ENCODE measurements at regions not wholly inside any gene's neighbourhood (a gene's known extent, or its start where the extent isn't known, plus 50 kb on each side); places are given as distances from the start of the nearest gene placed in this dataset.
"Not testable (repeated sequence)": the region's sequence is repeated elsewhere in the genome, so short reads cannot be mapped to it uniquely, and the experiment has no call there.

GRCh38 chr4:181130317-181130716, 1112.9 kb upstream of the TENM3 start:
- not testable (repeated sequence) for DNase-seq

GRCh38 chr4:181137351-181137750, 1105.9 kb upstream of the TENM3 start:
- no peak for DNase-seq

DNA sequence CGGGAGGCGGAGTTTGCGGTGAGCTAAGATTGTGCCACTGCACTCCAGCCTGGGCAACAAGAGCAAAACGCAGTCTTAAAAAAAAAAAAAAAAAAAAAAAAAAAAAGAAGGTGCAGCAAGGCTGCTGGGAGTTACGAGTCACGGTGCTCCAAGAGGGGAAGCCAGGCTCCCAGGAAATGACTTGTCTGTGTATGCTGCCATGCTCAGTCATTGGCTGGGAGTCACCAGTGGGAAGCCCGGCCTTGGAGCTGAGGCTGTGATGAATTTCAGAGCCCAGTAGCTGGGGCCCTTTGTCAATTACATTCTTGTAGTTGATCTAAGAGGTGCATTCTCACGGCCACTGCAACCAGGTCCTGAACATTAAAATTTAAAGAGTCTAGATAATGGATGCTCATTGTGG, 1105.1 kb upstream of the TENM3 start:
- DNase-seq, result no peak

DNA sequence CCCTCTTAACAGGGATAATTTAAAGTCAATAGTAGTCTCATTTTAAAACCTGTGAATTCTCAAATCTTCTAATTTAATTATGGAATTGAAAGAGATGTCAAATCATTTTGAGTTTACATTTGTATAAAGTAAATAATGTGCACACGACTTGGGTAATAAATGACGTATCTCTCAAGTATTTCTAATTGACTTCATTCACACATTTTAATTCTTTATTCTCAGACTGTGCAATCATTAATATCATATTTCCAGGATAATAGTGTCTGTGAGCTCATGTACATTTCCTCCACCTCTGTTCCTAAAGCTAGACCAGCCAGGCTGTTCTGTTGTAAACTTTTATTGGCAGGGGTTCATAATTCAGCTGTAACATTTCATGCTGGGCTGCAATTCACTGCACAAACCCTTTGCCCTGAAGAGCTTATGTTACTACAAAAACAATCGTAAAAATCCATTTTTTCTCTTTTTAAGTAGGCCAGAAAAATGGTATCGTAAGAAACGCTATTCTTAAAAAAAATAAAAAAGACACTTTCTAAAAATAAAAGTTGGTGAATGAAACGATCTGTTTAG, 1103.1 kb upstream of the TENM3 start:
- DNase-seq, result no peak

DNA sequence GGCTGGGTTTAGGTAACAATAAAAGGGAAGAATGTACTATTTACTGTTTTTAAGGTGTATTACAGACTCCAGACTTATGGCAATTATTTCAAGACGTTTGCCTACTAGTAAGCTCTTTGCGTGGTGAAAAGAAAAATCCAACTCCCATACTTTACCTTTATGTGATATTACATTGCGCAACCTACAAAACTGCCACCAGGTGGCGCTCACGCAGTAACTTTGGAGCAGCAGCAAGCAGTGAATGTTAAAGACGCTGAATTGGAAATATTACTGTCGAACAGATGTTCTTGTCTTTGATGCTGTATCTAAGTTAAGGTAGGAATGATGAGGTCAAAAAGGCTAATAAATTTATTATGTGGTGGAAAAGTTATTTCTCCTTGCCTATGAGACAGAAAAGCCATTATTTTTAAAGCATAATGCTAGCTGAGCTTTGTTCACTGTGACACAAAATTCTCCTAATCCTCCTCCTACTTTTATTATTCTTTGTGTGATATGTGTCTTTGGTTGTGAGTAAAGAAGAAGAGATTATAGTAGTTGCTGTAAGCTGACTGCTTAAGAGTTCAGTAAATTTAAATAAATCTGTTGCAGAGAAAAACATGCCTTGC, 1099.8 kb upstream of the TENM3 start:
- DNase-seq, result peak; percentile 4 to 6

- no peak for DNase-seq
Observed at GRCh38 chr4:181146051-181146450, 1097.2 kb upstream of the TENM3 start.

- DNase-seq, result no peak
Observed at GRCh38 chr4:181147416-181147951, 1095.7 kb upstream of the TENM3 start.

GRCh38 chr4:181148470-181148869, 1094.7 kb upstream of the TENM3 start:
- DNase-seq, result no peak

DNA sequence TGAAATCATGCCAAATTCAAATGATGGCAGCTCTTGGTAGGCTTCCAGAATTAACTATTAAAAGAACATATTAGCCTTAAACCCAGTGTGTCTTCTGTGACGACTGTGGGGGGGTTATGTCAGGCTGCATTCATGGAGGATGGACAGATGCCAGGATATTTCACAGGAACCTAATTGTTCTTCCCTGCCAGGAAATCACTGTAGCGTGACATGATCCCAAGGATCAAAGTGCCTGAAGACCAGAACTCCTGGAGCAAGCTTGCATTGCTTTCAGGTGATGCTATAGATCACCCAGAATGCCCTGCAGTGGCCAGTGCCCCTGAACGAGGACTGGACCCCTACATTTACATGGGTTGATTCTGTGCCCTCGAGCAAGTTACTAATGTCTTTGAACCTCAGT, 1093.0 kb upstream of the TENM3 start:
- no peak for DNase-seq

- no peak for DNase-seq
Observed at GRCh38 chr4:181151856-181152255, 1091.3 kb upstream of the TENM3 start.

DNA sequence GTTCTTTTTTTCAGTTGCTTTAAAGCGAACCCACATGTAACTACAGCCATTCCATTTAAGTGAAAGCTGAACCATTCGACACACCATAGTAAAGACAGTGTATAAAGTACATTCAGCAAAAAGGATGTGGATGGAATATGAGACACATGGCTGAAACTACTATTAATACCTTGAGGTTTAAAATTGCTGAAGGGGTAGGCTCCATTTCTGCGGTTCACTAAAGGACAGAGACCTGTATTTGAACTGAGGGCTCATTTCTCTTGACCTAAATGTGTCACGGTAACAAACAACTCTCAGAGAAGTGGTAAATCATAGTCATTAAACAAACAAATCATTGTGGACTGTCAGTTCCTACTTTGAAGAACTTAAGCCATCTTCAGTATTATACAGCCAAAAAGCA, 1085.6 kb upstream of the TENM3 start:
- no peak for DNase-seq

DNA sequence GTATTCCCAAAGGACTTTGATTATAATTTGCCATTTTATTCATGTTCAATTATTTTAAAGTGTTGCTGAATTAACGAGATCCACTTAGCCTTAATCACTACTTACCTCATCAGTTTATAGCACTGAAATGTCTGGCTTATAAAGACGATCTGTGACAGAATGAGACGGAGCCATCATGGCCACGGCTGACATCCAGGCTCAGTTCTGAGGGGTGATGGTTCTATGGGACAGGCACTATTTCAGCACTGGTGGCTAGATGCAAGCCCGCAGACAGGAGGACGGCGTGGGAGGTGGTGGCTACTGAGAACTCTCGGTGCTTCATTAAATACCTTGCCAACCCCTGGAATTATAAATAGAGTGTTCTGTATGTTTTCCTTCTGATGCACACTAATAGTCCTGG, 1084.2 kb upstream of the TENM3 start:
- DNase-seq, result no peak

DNA sequence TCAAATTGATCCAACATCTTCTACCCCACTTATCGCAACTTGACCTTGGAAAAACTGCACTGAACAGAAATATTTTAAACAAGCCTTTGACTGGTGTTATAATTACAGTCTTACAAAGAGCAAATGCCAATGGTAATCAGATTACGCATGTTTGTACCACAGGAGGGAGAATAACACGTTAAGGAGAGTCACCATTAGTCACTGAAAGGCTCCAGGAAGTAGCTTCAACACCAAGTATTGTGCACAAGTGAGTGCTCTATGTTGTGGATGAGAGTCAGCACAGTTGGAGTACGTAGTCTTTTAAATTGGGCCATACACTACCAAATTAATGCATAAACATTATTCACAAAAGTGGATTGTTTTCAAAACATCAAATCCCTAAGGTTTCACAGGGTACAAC, 1081.5 kb upstream of the TENM3 start:
- no peak for DNase-seq

DNA sequence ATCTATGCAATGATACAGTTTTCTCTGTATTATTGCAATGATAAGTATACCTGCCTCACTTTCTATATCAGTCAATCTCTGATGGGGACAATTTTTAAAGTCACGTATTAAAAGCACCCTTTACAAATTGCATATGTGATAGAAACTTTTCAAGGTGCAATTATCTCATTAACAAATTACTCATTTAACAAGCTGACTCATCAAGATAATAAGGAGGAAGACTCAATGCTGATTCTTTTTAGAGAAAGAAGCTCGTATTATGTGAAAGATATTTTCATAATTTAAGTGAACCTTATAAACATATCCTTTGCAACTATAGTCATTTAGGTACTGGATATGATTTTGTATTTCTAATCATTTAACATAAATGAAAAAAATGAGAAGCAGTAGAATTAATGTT, 1080.9 kb upstream of the TENM3 start:
- no peak for DNase-seq

DNA sequence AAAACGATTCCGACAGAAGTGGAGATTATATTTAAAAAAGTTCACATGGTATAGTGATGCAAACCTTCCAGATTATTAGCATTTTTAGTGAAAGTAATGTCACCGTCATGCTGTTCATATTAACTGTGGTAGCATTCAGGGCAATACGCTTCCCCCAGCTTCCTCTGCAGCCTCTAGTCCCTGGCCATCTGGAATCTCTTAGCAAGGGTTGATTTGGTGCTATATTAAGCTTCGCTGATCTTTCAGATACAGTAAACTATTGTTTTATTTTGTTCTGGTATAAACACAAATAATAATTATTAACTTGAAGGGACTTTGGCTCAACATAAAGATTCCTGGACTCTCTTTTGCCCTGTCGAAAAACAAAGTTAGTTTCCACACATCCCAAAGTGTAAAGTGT, 1080.5 kb upstream of the TENM3 start:
- DNase-seq, result no peak

DNA sequence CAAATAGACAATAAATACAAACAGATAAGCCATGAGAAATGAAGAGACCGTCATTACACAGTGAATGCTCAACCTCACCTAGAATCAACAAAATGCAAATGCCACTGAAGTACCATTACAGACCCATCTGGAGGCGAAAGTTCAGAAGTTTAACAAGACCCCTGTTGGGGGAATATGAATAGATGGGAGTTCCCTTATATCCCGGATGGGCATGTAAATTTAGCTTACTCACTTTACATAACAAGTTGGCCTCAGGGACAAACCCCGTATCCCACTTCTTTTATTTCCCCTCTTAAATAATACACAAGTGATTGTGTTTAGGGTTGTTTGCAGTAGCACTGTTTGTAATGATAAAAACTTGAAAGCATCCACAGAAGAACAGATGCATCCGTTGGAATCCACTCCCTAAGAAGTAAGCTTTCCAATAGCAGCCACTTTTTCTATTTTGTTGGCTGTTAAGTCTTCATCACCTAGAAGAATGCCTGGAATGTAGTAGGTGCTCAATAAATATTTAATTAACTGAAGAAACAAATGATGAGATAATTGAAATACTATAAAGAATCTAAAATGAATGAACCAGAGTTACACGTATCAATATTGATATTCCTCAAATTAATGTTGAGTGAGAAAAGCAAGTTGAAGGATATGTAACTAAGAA, 1076.3 kb upstream of the TENM3 start:
- DNase-seq, result no peak

GRCh38 chr4:181168011-181168805, 1075.0 kb upstream of the TENM3 start:
- DNase-seq, result no peak

GRCh38 chr4:181173046-181173445, 1070.2 kb upstream of the TENM3 start:
- DNase-seq, result no peak

DNA sequence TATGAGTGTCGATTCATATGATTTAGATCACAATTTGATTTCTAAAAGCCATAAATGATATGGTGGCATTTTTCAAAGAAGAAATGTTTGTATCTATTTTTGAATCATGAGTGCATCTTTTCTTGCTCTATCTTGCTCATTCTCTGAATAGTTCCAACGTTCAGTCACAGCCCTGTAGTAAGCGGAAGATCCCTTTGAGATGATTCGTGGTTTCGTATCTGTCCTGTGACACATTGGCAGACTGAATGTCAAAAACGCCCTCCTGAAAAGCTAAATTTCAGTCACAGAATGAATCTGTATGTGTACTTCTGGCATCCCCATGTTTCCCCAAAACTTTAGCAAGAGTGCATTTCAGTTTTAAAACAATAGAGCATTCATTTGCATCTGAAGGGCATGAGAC, 1066.9 kb upstream of the TENM3 start:
- no peak for DNase-seq

- no peak for DNase-seq
Observed at GRCh38 chr4:181181331-181181730, 1061.9 kb upstream of the TENM3 start.

- no peak for DNase-seq
Observed at GRCh38 chr4:181189751-181190150, 1053.5 kb upstream of the TENM3 start.

- DNase-seq, result no peak
Observed at GRCh38 chr4:181193131-181193930, 1049.9 kb upstream of the TENM3 start.

- DNase-seq, result no peak
Observed at GRCh38 chr4:181194096-181194495, 1049.1 kb upstream of the TENM3 start.

Data from bone marrow (tissue), 2 donors.